GM12891 (cell line): ENCODE measurements at regions not wholly inside any gene's neighbourhood (a gene's known extent, or its start where the extent isn't known, plus 50 kb on each side); places are given as distances from the start of the nearest gene placed in this dataset.
A peak's percentile ranks its signal among the peaks of the same experiment; 100 is the strongest.

Experiments used
- DNase-seq: peaks from one replicate; pipeline ENCODE4 v3.0.0; 2011; ENCODE audit warnings: low spot score; ENCODE audit not compliant: insufficient read length
- FAIRE-seq: peaks from 2 replicates; lab custom pipeline; 2011; peaks lifted over from hg19 to GRCh38; lab: Jason Lieb, UNC
- PAX5 ChIP-seq: IDR thresholded peaks from 2 replicates; pipeline ENCODE4 v1.6.1; 2011; ENCODE audit warnings: low read length, moderate library complexity, mild to moderate bottlenecking; ENCODE audit not compliant: insufficient read depth, severe bottlenecking
- POLR2A ChIP-seq: IDR thresholded peaks from 2 replicates; pipeline ENCODE4 v1.6.1; 2011; ENCODE audit warnings: low read depth, low read length, control low read depth
- POLR2AphosphoS5 ChIP-seq: IDR thresholded peaks from 2 replicates; pipeline ENCODE4 v1.6.1; 2011; ENCODE audit warnings: low read depth, low read length, control low read depth
- POU2F2 ChIP-seq: IDR thresholded peaks from 2 replicates; pipeline ENCODE4 v1.6.1; 2011; ENCODE audit warnings: low read depth, mild to moderate bottlenecking, control low read depth, low read length, moderate library complexity
- SPI1 ChIP-seq: IDR thresholded peaks from 2 replicates; pipeline ENCODE4 v1.6.1; 2011; ENCODE audit warnings: low read depth, low read length, control low read depth
- TAF1 ChIP-seq: IDR thresholded peaks from 2 replicates; pipeline ENCODE4 v1.6.1; 2011; ENCODE audit warnings: low read depth, low read length, control low read depth

- FAIRE-seq (peak; percentile 94), DNase-seq (peak; percentile 36)
- TF ChIP-seq SPI1 (peak; percentile 61), POLR2A (no peak), POU2F2 (peak; percentile 25; the same call in 1 of the 2 replicates), PAX5 (no peak)
These were observed 222.0 kb upstream of the PDE10A start for GRCh38 chr6:165884813-165885765.

GRCh38 chr6:165883851-165884640 lies 221.0 kb upstream of the PDE10A start:
- FAIRE-seq (no peak), DNase-seq (no peak)

GRCh38 chr6:165881806-165882205 lies 218.8 kb upstream of the PDE10A start:
- no peak for FAIRE-seq
- TF ChIP-seq POLR2A (no peak), TAF1 (no peak), SPI1 (no peak), PAX5 (no peak), POU2F2 (no peak), POLR2AphosphoS5 (no peak)
- DNase-seq = no peak

More at GRCh38 chr6:165883851-165884640, 221.0 kb upstream of the PDE10A start:
- TF ChIP-seq POU2F2 = no peak
- no peak for TF ChIP-seq POLR2A
- no peak for TF ChIP-seq SPI1
- TF ChIP-seq POLR2AphosphoS5 = no peak
- TF ChIP-seq TAF1 = no peak
- no peak for TF ChIP-seq PAX5

- TF ChIP-seq TAF1 (no peak), SPI1 (no peak), POLR2A (no peak), PAX5 (no peak), POLR2AphosphoS5 (no peak), POU2F2 (no peak)
- FAIRE-seq (no peak), DNase-seq (no peak)
These were observed 217.6 kb upstream of the PDE10A start for GRCh38 chr6:165880686-165881085.

GRCh38 chr6:165877773-165878172 lies 214.7 kb upstream of the PDE10A start:
- TF ChIP-seq PAX5 (no peak), POLR2AphosphoS5 (no peak), TAF1 (no peak)
- FAIRE-seq (no peak), DNase-seq (no peak)

GRCh38 chr6:165877192-165877591 lies 214.2 kb upstream of the PDE10A start:
- DNase-seq (no peak), FAIRE-seq (no peak)
- no peak for TF ChIP-seq SPI1
- no peak for TF ChIP-seq POLR2A
- TF ChIP-seq PAX5 = no peak
- no peak for TF ChIP-seq POU2F2
- TF ChIP-seq POLR2AphosphoS5 = no peak
- TF ChIP-seq TAF1 = no peak

GRCh38 chr6:165876588-165876987 lies 213.5 kb upstream of the PDE10A start:
- no peak for FAIRE-seq
- no peak for DNase-seq
- TF ChIP-seq SPI1 = no peak
- TF ChIP-seq POU2F2 = no peak
- no peak for TF ChIP-seq PAX5
- no peak for TF ChIP-seq TAF1
- TF ChIP-seq POLR2AphosphoS5 = no peak
- no peak for TF ChIP-seq POLR2A

GRCh38 chr6:165875946-165876345 lies 212.9 kb upstream of the PDE10A start:
- no peak for TF ChIP-seq SPI1
- no peak for TF ChIP-seq TAF1
- no peak for TF ChIP-seq POLR2A
- TF ChIP-seq PAX5 = no peak
- no peak for TF ChIP-seq POLR2AphosphoS5
- no peak for DNase-seq
- no peak for FAIRE-seq

GRCh38 chr6:165873976-165874375 lies 210.9 kb upstream of the PDE10A start:
- no peak for TF ChIP-seq POLR2AphosphoS5
- TF ChIP-seq POU2F2 = no peak
- no peak for TF ChIP-seq TAF1
- no peak for DNase-seq
- no peak for FAIRE-seq

GRCh38 chr6:165872811-165873210 lies 209.8 kb upstream of the PDE10A start:
- no peak for FAIRE-seq
- no peak for DNase-seq

GRCh38 chr6:165872311-165872710 lies 209.3 kb upstream of the PDE10A start:
- FAIRE-seq = no peak
- TF ChIP-seq PAX5 (no peak), POU2F2 (no peak), TAF1 (no peak), POLR2A (no peak), SPI1 (no peak), POLR2AphosphoS5 (no peak)
- no peak for DNase-seq

More at GRCh38 chr6:165872811-165873210, 209.8 kb upstream of the PDE10A start:
- no peak for TF ChIP-seq PAX5
- no peak for TF ChIP-seq TAF1
- no peak for TF ChIP-seq POU2F2
- TF ChIP-seq POLR2A = no peak
- no peak for TF ChIP-seq POLR2AphosphoS5
- no peak for TF ChIP-seq SPI1
